Fibroblast of lung (primary cell): ENCODE measurements at regions not wholly inside any gene's neighbourhood (a gene's known extent, or its start where the extent isn't known, plus 50 kb on each side); places are given as distances from the start of the nearest gene placed in this dataset.

Experiments
- DNase-seq, 2 donors: peaks; one replicate each; pipeline versions ENCODE4 v3.0.0 to v3.0.0-alpha.2; 2010; ENCODE audit warnings: low read depth in 2 of 2
- H2AFZ ChIP-seq: 2 replicates; pipeline ENCODE4 v1.5.1; 2012; ENCODE audit warnings: low read length, control low read depth, inconsistent platforms
- H3K27ac ChIP-seq: 2 replicates; pipeline ENCODE4 v1.5.1; 2011; ENCODE audit warnings: low read length, control low read depth; ENCODE audit not compliant: insufficient read depth
- H3K27me3 ChIP-seq: 2 replicates; pipeline ENCODE4 v1.5.1; 2011; ENCODE audit warnings: mild to moderate bottlenecking, low read length; ENCODE audit not compliant: control insufficient read depth, insufficient read depth
- H3K36me3 ChIP-seq: 2 replicates; pipeline ENCODE4 v1.5.1; 2011; ENCODE audit warnings: low read length; ENCODE audit not compliant: control insufficient read depth, insufficient read depth
- H3K4me1 ChIP-seq: 2 replicates; pipeline ENCODE4 v1.5.1; 2011; ENCODE audit warnings: low read length; ENCODE audit not compliant: control insufficient read depth, insufficient read depth; ENCODE audit errors: extremely low read depth
- H3K4me2 ChIP-seq: 2 replicates; pipeline ENCODE4 v1.5.1; 2011; ENCODE audit warnings: low read length, control low read depth; ENCODE audit not compliant: insufficient read depth; ENCODE audit errors: extremely low read depth
- H3K4me3 ChIP-seq, 4 experiments: fragments of 200-600 bp in 1 of 4; sonication (generic) in 1 of 4; replicated peaks in 1 of 4; 2 replicates each; pipeline ENCODE4 v1.5.1; 2011 to 2016; ENCODE audit warnings: low read length in 4 of 4, low read depth in 3 of 4, mild to moderate bottlenecking in 3 of 4, control low read depth in 2 of 4, inconsistent platforms in 1 of 4, mixed read lengths in 1 of 4; ENCODE audit not compliant: insufficient read depth in 1 of 4; ENCODE audit errors: control extremely low read depth in 1 of 4
- H3K79me2 ChIP-seq: 2 replicates; pipeline ENCODE4 v1.5.1; 2012; ENCODE audit warnings: mild to moderate bottlenecking, low read length, inconsistent platforms; ENCODE audit not compliant: control insufficient read depth, insufficient read depth
- H3K9ac ChIP-seq: 2 replicates; pipeline ENCODE4 v1.5.1; 2011; ENCODE audit warnings: mild to moderate bottlenecking, low read length, control low read depth; ENCODE audit not compliant: insufficient read depth
- H3K9me3 ChIP-seq: 2 replicates; pipeline ENCODE4 v1.5.1; 2012; ENCODE audit warnings: low read depth, low read length; ENCODE audit not compliant: control insufficient read depth, insufficient read depth
- H4K20me1 ChIP-seq: 2 replicates; pipeline ENCODE4 v1.5.1; 2011; ENCODE audit warnings: low read length; ENCODE audit not compliant: control insufficient read depth, insufficient read depth; ENCODE audit errors: extremely low read depth
- CTCF ChIP-seq, 2 donors: IDR thresholded peaks in 1 of 2; conservative IDR thresholded peaks in 1 of 2; 1 replicate in 1 of 2; 2 replicates in 1 of 2; pipeline ENCODE4 v1.5.1; 2011 to 2012; ENCODE audit warnings: low read length in 2 of 2, control low read depth in 1 of 2, inconsistent platforms in 1 of 2, low read depth in 1 of 2, mild to moderate bottlenecking in 1 of 2
- EZH2 ChIP-seq: IDR thresholded peaks from 2 replicates; pipeline ENCODE4 v1.5.1; 2012; ENCODE audit warnings: low read length, control low read depth, mild to moderate bottlenecking; ENCODE audit errors: missing control alignments

GRCh38 chr7:15016766-15017165 is 114.2 kb upstream of the DGKB start:
- Histone ChIP-seq H2AFZ (no peak overlapping the region), H3K4me1 (no peaks in the 10 kb centered on the region), H3K9me3 (no peaks in the 10 kb centered on the region), H3K27me3 (no peaks in the 10 kb centered on the region), H4K20me1 (no peaks in the 10 kb centered on the region), H3K79me2 (no peaks in the 10 kb centered on the region), H3K4me2 (no peak overlapping the region), H3K27ac (no peak overlapping the region), H3K4me3 (no peak overlapping the region), H3K9ac (no peak overlapping the region), H3K36me3 (no peaks in the 10 kb centered on the region)
- TF ChIP-seq CTCF (conservative IDR thresholded peaks at IDR 0.05 in 1 of 2, IDR thresholded peaks at IDR 0.05 in 1 of 2; ENCODE audit: low read depth in 1 of 2, low read length in 2 of 2) (no peak), EZH2 (no peak)
- DNase-seq = no peak

DNA sequence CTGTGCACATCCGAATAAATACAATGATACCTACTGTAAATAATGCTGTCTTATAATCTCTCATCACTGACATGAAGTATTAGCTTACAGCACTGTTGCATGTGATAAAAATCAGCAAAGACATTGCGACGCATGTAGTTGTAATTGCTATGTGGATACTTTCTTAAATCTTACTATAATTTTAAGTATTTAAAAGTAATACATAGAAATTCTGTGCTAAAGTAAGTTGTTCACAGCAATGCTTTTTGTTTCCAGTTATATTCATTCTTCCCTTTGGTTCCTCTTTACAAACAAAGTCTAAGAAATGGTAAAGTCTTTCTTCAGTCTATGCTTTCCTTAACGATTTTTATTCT is 113.7 kb upstream of the DGKB start:
- H2AFZ ChIP-seq = no peak overlapping the region
- H3K9ac ChIP-seq = no peak overlapping the region
- H3K9me3 ChIP-seq = no peaks in the 10 kb centered on the region
- no peak overlapping the region for H3K4me3 ChIP-seq
- H3K36me3 ChIP-seq = no peaks in the 10 kb centered on the region
- H4K20me1 ChIP-seq = no peaks in the 10 kb centered on the region
- no peak overlapping the region for H3K27ac ChIP-seq
- TF ChIP-seq CTCF (conservative IDR thresholded peaks at IDR 0.05 in 1 of 2, IDR thresholded peaks at IDR 0.05 in 1 of 2; ENCODE audit: low read depth in 1 of 2, low read length in 2 of 2) = no peak
- no peak for TF ChIP-seq EZH2
- H3K27me3 ChIP-seq = no peaks in the 10 kb centered on the region
- H3K4me2 ChIP-seq = no peak overlapping the region
- H3K4me1 ChIP-seq = no peaks in the 10 kb centered on the region
- DNase-seq = no peak
- no peaks in the 10 kb centered on the region for H3K79me2 ChIP-seq

GRCh38 chr7:15015545-15016314 is 113.2 kb upstream of the DGKB start:
- Histone ChIP-seq H3K9me3 (no peaks in the 10 kb centered on the region), H3K9ac (no peak overlapping the region), H3K27ac (no peak overlapping the region), H3K4me3 (peak overlapping the region in 1 of 4 experiments; percentile 38), H3K27me3 (no peaks in the 10 kb centered on the region), H3K36me3 (no peaks in the 10 kb centered on the region), H4K20me1 (no peaks in the 10 kb centered on the region), H2AFZ (no peak overlapping the region), H3K4me2 (no peak overlapping the region), H3K79me2 (no peaks in the 10 kb centered on the region), H3K4me1 (no peaks in the 10 kb centered on the region)
- DNase-seq = peak; percentile 67 to 68
- TF ChIP-seq CTCF (conservative IDR thresholded peaks at IDR 0.05 in 1 of 2, IDR thresholded peaks at IDR 0.05 in 1 of 2; ENCODE audit: low read depth in 1 of 2, low read length in 2 of 2) (peak; percentile 62 to 67), EZH2 (no peak)
